Thyroid gland (tissue), 4 donors: ENCODE measurements at regions not wholly inside any gene's neighbourhood (a gene's known extent, or its start where the extent isn't known, plus 50 kb on each side); places are given as distances from the start of the nearest gene placed in this dataset.

Experiments used
- DNase-seq, 2 donors: peaks; one replicate each; pipeline ENCODE4 v3.0.0-alpha.2; 2019
- H3K27ac ChIP-seq, 3 donors: fragments of 200-600 bp; sonication (generic); 1 replicate in 2 of 3; 2 replicates in 1 of 3; pipeline ENCODE4 v1.5.1; 2016 to 2019; ENCODE audit warnings: mild to moderate bottlenecking in 1 of 3, moderate library complexity in 1 of 3
- H3K27me3 ChIP-seq: fragments of 200-600 bp; sonication (generic); one replicate; pipeline ENCODE4 v1.5.1; 2019
- H3K36me3 ChIP-seq, 2 donors: fragments of 200-600 bp; sonication (generic); one replicate each; pipeline ENCODE4 v1.5.1; 2016 to 2019
- H3K4me1 ChIP-seq, 2 donors: fragments of 200-600 bp; sonication (generic); one replicate each; pipeline ENCODE4 v1.5.1; 2017 to 2019
- H3K4me3 ChIP-seq, 3 donors: fragments of 200-600 bp; sonication (generic); replicated peaks in 1 of 3; 1 replicate in 2 of 3; 2 replicates in 1 of 3; pipeline ENCODE4 v1.5.1; 2016; ENCODE audit warnings: mild to moderate bottlenecking in 1 of 3
- H3K9me3 ChIP-seq: fragments of 200-600 bp; sonication (generic); one replicate; pipeline ENCODE4 v1.5.1; 2017
- POLR2A ChIP-seq, 2 donors: fragments of 450-650 bp; IDR thresholded peaks; one replicate each; pipeline ENCODE4 v1.6.1; 2017; ENCODE audit warnings: antibody characterized with exemption in 2 of 2, mild to moderate bottlenecking in 2 of 2, moderate library complexity in 1 of 2
- WGBS, 2 donors: methylation state at CpG; one replicate each; pipeline ENCODE4 v1.1.5; 2017; 5-methylcytosine and 5-hydroxymethylcytosine counted together
- intact Hi-C: fragments of 100-400 bp; cut with DNase I; formaldehyde crosslinking; loops from one replicate; pipeline ENCODE4 v1.15.1; 2023
- TF ChIP-seq, protein P1 (sequence below), 6 experiments: fragments of 200-600 bp in 3 of 6; fragments of 450-650 bp in 3 of 6; sonication (generic) in 3 of 6; IDR thresholded peaks; one replicate each; pipeline ENCODE4 v1.5.1; 2016 to 2019; ENCODE audit warnings: antibody characterized with exemption in 6 of 6, mild to moderate bottlenecking in 2 of 6, inconsistent platforms in 1 of 6, moderate library complexity in 1 of 6

DNA sequence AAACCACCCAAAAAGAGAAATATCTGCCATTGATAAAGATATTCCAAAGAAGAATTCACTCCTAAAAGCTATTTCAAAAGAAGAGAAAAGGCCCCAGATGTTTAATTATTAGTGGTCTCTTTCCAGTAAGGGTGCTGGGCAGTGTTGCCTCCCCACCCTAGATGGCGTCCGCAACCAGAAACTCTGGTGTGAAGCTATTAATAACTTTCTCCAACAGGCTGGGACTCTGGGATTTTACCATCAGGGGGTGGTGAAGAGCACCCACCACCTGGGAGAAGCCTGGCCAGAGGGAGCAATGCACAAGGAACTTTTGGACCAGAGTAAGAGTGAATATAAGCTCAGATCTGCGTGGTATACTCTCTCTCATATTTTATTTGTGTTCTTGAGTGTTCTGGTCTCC lies 115.4 kb upstream of the TIAM1 start:
- intact Hi-C loops = no loop called here
- no peaks in the 10 kb centered on the region for H3K4me1 ChIP-seq
- WGBS, 2 donors = 96 to 98% methylated on average over 3 of the region's 3 CpGs
- TF ChIP-seq POLR2A (IDR thresholded peaks at IDR 0.05) = no peak
- TF ChIP-seq, protein P1, sequence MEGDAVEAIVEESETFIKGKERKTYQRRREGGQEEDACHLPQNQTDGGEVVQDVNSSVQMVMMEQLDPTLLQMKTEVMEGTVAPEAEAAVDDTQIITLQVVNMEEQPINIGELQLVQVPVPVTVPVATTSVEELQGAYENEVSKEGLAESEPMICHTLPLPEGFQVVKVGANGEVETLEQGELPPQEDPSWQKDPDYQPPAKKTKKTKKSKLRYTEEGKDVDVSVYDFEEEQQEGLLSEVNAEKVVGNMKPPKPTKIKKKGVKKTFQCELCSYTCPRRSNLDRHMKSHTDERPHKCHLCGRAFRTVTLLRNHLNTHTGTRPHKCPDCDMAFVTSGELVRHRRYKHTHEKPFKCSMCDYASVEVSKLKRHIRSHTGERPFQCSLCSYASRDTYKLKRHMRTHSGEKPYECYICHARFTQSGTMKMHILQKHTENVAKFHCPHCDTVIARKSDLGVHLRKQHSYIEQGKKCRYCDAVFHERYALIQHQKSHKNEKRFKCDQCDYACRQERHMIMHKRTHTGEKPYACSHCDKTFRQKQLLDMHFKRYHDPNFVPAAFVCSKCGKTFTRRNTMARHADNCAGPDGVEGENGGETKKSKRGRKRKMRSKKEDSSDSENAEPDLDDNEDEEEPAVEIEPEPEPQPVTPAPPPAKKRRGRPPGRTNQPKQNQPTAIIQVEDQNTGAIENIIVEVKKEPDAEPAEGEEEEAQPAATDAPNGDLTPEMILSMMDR (IDR thresholded peaks at IDR 0.05) = no peak
- no peak for DNase-seq
- H3K27ac ChIP-seq = no peak overlapping the region
- no peak overlapping the region for H3K4me3 ChIP-seq
- H3K36me3 ChIP-seq = no peaks in the 10 kb centered on the region
- H3K9me3 ChIP-seq = no peaks in the 10 kb centered on the region
- no peaks in the 10 kb centered on the region for H3K27me3 ChIP-seq

DNA sequence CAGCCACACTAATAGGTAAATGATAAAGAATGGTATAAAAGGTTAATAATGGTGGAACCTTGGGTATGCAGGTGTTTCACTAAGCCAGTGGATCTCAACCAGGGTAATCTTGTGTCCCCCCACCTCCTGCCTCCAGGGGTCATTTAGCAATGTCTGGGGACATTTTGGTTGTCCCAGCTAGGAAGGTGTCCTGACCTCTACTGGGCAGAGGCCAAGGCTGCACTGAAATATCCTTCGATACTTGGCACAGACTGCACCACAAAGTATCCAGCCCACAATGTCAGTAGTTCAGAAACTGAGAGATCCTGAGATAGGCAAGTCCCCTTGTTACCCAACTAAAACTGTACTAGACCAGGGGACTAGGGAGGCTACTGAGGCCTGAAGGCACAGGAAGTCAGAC lies 113.6 kb upstream of the TIAM1 start:
- no peak for TF ChIP-seq POLR2A (IDR thresholded peaks at IDR 0.05)
- TF ChIP-seq, protein P1 (IDR thresholded peaks at IDR 0.05) = no peak
- DNase-seq = no peak
- WGBS, 2 donors = 86 to 100% methylated on average over 1 of the region's 1 CpG
- H3K36me3 ChIP-seq = no peaks in the 10 kb centered on the region
- no peak overlapping the region for H3K27ac ChIP-seq
- H3K4me1 ChIP-seq = no peaks in the 10 kb centered on the region
- no peak overlapping the region for H3K4me3 ChIP-seq
- intact Hi-C loops = no loop called here
- H3K9me3 ChIP-seq = no peaks in the 10 kb centered on the region
- H3K27me3 ChIP-seq = no peaks in the 10 kb centered on the region

DNA sequence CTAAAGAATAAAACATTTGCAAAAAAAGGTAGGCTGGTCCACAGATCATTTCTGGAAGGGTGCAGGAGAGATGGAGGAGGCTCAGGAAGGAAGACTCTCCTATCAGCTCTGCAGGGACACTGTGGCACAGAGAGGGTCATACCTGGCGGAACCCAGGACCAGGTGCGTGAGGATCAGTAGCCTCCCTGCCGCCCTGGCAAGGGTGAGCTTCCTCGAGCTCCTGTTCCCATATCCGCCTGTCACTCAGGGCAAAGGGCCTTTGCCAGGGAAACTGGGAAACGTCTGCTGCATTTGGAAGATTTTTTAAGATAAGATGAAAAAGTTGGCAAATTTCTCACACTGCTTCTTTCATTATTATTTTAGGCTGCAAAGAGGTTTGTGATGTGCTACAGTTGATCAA lies 112.1 kb upstream of the TIAM1 start:
- Histone ChIP-seq H3K4me1 (no peaks in the 10 kb centered on the region), H3K9me3 (no peaks in the 10 kb centered on the region), H3K36me3 (no peaks in the 10 kb centered on the region), H3K27ac (no peak overlapping the region), H3K4me3 (no peak overlapping the region), H3K27me3 (no peaks in the 10 kb centered on the region)
- no peak for DNase-seq
- intact Hi-C loops = no loop called here
- 71 to 82% methylated on average over 6 of the region's 6 CpGs for WGBS, 2 donors
- TF ChIP-seq POLR2A (IDR thresholded peaks at IDR 0.05) = no peak
- TF ChIP-seq, protein P1 (IDR thresholded peaks at IDR 0.05) = no peak

DNA sequence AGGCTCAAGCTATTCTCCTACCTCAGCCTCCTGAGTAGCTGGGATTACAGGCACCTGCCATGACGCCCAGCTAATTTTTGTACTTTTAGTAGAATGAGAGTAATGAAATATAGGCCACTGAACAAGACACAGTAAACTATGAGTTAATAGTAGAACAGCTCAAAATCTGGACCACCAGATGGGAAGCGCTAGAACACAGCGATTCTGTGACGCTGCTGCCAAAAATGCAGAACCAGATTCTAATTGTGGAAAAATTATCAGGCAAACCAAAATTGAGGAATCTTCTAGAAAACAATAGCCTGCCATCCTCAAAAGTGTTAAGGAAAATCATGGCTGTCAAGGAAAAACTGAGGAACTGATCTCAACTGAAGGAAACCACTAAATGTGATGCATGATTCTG lies 111.4 kb upstream of the TIAM1 start:
- intact Hi-C loops = no loop called here
- 79 to 81% methylated on average over 4 of the region's 4 CpGs for WGBS, 2 donors
- H3K27me3 ChIP-seq = no peaks in the 10 kb centered on the region
- TF ChIP-seq, protein P1 (IDR thresholded peaks at IDR 0.05) = no peak
- no peak for TF ChIP-seq POLR2A (IDR thresholded peaks at IDR 0.05)
- no peak overlapping the region for H3K27ac ChIP-seq
- no peaks in the 10 kb centered on the region for H3K36me3 ChIP-seq
- no peaks in the 10 kb centered on the region for H3K9me3 ChIP-seq
- no peak for DNase-seq
- no peak overlapping the region for H3K4me3 ChIP-seq
- H3K4me1 ChIP-seq = no peaks in the 10 kb centered on the region

DNA sequence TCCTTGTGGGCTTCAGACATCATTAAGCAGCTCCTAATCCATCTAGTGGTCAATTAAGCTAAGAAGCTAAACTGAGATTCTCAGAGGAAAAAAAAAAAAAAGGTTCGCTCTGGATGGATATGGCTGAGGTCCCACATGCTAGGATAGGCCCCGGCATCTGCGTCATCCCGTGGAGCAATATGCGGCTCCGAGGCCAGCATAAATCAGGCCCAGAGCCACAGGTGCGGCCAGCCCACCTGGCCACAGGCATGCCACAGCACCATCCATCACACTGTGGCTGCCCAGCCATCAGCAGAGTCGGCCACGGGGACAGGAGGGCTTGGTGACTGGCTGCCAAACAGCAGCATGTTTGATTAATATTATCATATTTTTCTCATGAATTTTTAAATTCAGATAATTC lies 106.9 kb upstream of the TIAM1 start:
- Histone ChIP-seq H3K36me3 (no peaks in the 10 kb centered on the region), H3K27ac (no peak overlapping the region), H3K4me3 (no peak overlapping the region), H3K27me3 (no peaks in the 10 kb centered on the region), H3K4me1 (no peaks in the 10 kb centered on the region), H3K9me3 (no peaks in the 10 kb centered on the region)
- 86 to 90% methylated on average over 9 of the region's 9 CpGs for WGBS, 2 donors
- TF ChIP-seq, protein P1 (IDR thresholded peaks at IDR 0.05) = no peak
- intact Hi-C loops = no loop called here
- no peak for DNase-seq
